OCI-LY7 (cell line): ENCODE measurements at regions not wholly inside any gene's neighbourhood (a gene's known extent, or its start where the extent isn't known, plus 50 kb on each side); places are given as distances from the start of the nearest gene placed in this dataset.

Experiments
- BruUV-seq: library from RNA; stranded (reverse); fragments of 400-500 nt; replicated peaks from 2 replicates; lab custom pipeline; 2021; lab: Mats Ljungman, UMichigan
- CTCF ChIA-PET: fragments of 300-600 bp; sonication (Branson Sonifier 250); formaldehyde crosslinking; loops from one replicate; lab custom pipeline; 2022; ENCODE audit warnings: antibody characterized with exemption; ENCODE audit not compliant: unreplicated experiment; lab: Charles Lee
- POLR2A ChIA-PET: fragments of 300-600 bp; sonication (Branson Sonifier 250); formaldehyde crosslinking; loops from one replicate; lab custom pipeline; 2022; ENCODE audit warnings: antibody characterized with exemption; lab: Charles Lee
- DNase-seq: peaks from one replicate; pipeline ENCODE4 v3.0.0-alpha.2; 2015; ENCODE audit warnings: low spot score
- H2AFZ ChIP-seq: fragments of 200-600 bp; sonication (generic), shearing (Covaris generic); 2 replicates; pipeline ENCODE4 v1.6.1; 2014; ENCODE audit warnings: mild to moderate bottlenecking, antibody characterized with exemption, low read length, moderate library complexity
- H3K27ac ChIP-seq: fragments of 200-600 bp; sonication (generic); 2 replicates; pipeline ENCODE4 v1.5.1; 2014; ENCODE audit warnings: mixed run types, low read depth, mild to moderate bottlenecking, moderate library complexity, low read length, inconsistent platforms; ENCODE audit not compliant: poor library complexity, severe bottlenecking
- H3K36me3 ChIP-seq: fragments of 200-600 bp; sonication (generic); 2 replicates; pipeline ENCODE4 v1.6.1; 2014; ENCODE audit warnings: mild to moderate bottlenecking, antibody characterized with exemption, low read length, moderate library complexity, mixed read lengths; ENCODE audit not compliant: insufficient read depth
- H3K4me1 ChIP-seq: fragments of 200-600 bp; sonication (generic); 2 replicates; pipeline ENCODE4 v1.5.1; 2014; ENCODE audit warnings: mild to moderate bottlenecking, low read length; ENCODE audit not compliant: insufficient read depth, poor library complexity, severe bottlenecking
- H3K4me2 ChIP-seq: fragments of 200-600 bp; sonication (generic); 2 replicates; pipeline ENCODE4 v1.6.1; 2014; ENCODE audit warnings: mild to moderate bottlenecking, low read length
- H3K4me3 ChIP-seq: fragments of 200-600 bp; sonication (generic); 2 replicates; pipeline ENCODE4 v1.5.1; 2014; ENCODE audit warnings: mild to moderate bottlenecking, low read depth, low read length; ENCODE audit not compliant: poor library complexity, severe bottlenecking
- H3K79me2 ChIP-seq: fragments of 200-600 bp; sonication (generic); 2 replicates; pipeline ENCODE4 v1.6.1; 2016; ENCODE audit warnings: low read depth, mild to moderate bottlenecking, low read length, moderate library complexity, mixed read lengths; ENCODE audit not compliant: insufficient read depth
- H3K9me2 ChIP-seq: fragments of 200-600 bp; sonication (generic); 2 replicates; pipeline ENCODE4 v1.6.1; 2016; ENCODE audit warnings: mild to moderate bottlenecking, low read length, mixed read lengths; ENCODE audit not compliant: insufficient read depth
- H3K9me3 ChIP-seq: fragments of 200-600 bp; sonication (generic); 2 replicates; pipeline ENCODE4 v1.6.1; 2014; ENCODE audit warnings: mild to moderate bottlenecking, mixed run types, low read length, mixed read lengths
- H4K20me1 ChIP-seq: fragments of 200-600 bp; sonication (generic); 2 replicates; pipeline ENCODE4 v1.6.1; 2014; ENCODE audit warnings: mild to moderate bottlenecking, antibody characterized with exemption, low read length, moderate library complexity, mixed read lengths; ENCODE audit not compliant: insufficient read depth
- CTCF ChIP-seq: fragments of 200-600 bp; sonication (generic); conservative IDR thresholded peaks from 2 replicates; pipeline ENCODE4 v1.5.1; 2014; ENCODE audit warnings: mild to moderate bottlenecking, antibody characterized with exemption, low read length, moderate library complexity, mixed read lengths
- EZH2phosphoT487 ChIP-seq: fragments of 200-600 bp; sonication (generic); IDR thresholded peaks from 2 replicates; pipeline ENCODE4 v1.6.1; 2018; ENCODE audit warnings: low read depth, borderline replicate concordance, mild to moderate bottlenecking, mixed run types, antibody characterized with exemption, low read length, moderate library complexity, mixed read lengths
- intact Hi-C: fragments of 100-400 bp; cut with micrococcal nuclease; formaldehyde crosslinking; loops from one replicate; pipeline ENCODE4 v1.10.0; 2022; ENCODE audit not compliant: unreplicated experiment

- CTCF ChIA-PET, result no interaction called here
Observed at GRCh38 chr3:104646196-104646595, 720.5 kb upstream of the ALCAM start.

GRCh38 chr3:104648823-104649222 is 717.9 kb upstream of the ALCAM start:
- no peaks in the 10 kb centered on the region for H4K20me1 ChIP-seq
- POLR2A ChIA-PET, result no interaction called here
- no peaks in the 10 kb centered on the region for H3K4me1 ChIP-seq
- no peak overlapping the region for H3K4me2 ChIP-seq
- CTCF ChIA-PET, result no interaction called here
- no peak overlapping the region for H3K4me3 ChIP-seq
- intact Hi-C loops, result no loop called here
- H2AFZ ChIP-seq, result no peak overlapping the region
- no peaks in the 10 kb centered on the region for H3K36me3 ChIP-seq
- no peaks in the 10 kb centered on the region for H3K79me2 ChIP-seq
- no peak for DNase-seq
- H3K27ac ChIP-seq, result no peak overlapping the region
- BruUV-seq, result no TSS peak
- TF ChIP-seq CTCF (no peak), EZH2phosphoT487 (no peak)
- no peaks in the 10 kb centered on the region for H3K9me2 ChIP-seq
- no peaks in the 10 kb centered on the region for H3K9me3 ChIP-seq

More at GRCh38 chr3:104646196-104646595, 720.5 kb upstream of the ALCAM start:
- no peaks in the 10 kb centered on the region for H4K20me1 ChIP-seq
- no peak overlapping the region for H2AFZ ChIP-seq
- no TSS peak for BruUV-seq
- no peak for TF ChIP-seq EZH2phosphoT487
- TF ChIP-seq CTCF, result no peak
- no peaks in the 10 kb centered on the region for H3K4me1 ChIP-seq
- DNase-seq, result no peak
- intact Hi-C loops, result no loop called here
- POLR2A ChIA-PET, result interaction anchor here (0.7 kb wide), 1 partner anchor 13 kb away, joined by 3 read pairs; no protein-coding TSS in a partner anchor
- no peaks in the 10 kb centered on the region for H3K9me3 ChIP-seq
- H3K9me2 ChIP-seq, result no peaks in the 10 kb centered on the region
- H3K4me3 ChIP-seq, result no peak overlapping the region
- no peaks in the 10 kb centered on the region for H3K79me2 ChIP-seq
- no peaks in the 10 kb centered on the region for H3K36me3 ChIP-seq
- H3K4me2 ChIP-seq, result no peak overlapping the region
- H3K27ac ChIP-seq, result no peak overlapping the region

GRCh38 chr3:104669083-104669482 is 697.6 kb upstream of the ALCAM start:
- no peak overlapping the region for H2AFZ ChIP-seq
- intact Hi-C loops, result no loop called here
- BruUV-seq, result no TSS peak

More at GRCh38 chr3:104669083-104669482, 697.6 kb upstream of the ALCAM start:
- Histone ChIP-seq H3K9me2 (no peaks in the 10 kb centered on the region), H3K4me2 (no peak overlapping the region), H3K79me2 (no peaks in the 10 kb centered on the region), H3K4me1 (no peaks in the 10 kb centered on the region), H3K36me3 (no peaks in the 10 kb centered on the region), H3K4me3 (no peak overlapping the region), H3K9me3 (no peaks in the 10 kb centered on the region), H4K20me1 (no peaks in the 10 kb centered on the region), H3K27ac (no peak overlapping the region)
- TF ChIP-seq CTCF (no peak), EZH2phosphoT487 (no peak)
- POLR2A ChIA-PET, result interaction anchor here (1.3 kb wide), 1 partner anchor 10 kb away, joined by 6 read pairs; no protein-coding TSS in a partner anchor
- no peak for DNase-seq
- CTCF ChIA-PET, result no interaction called here
